Neural crest cell (in vitro differentiated cells): ENCODE measurements at regions not wholly inside any gene's neighbourhood (a gene's known extent, or its start where the extent isn't known, plus 50 kb on each side); places are given as distances from the start of the nearest gene placed in this dataset.

Source experiments
- DNase-seq: peaks from one replicate; pipeline ENCODE4 v3.0.0; 2021; ENCODE audit warnings: low read depth, mixed read lengths, low spot score
- H3K27ac Mint-ChIP-seq: one replicate; pipeline ENCODE4 v1.8.0; 2021; ENCODE audit warnings: mild to moderate bottlenecking, mixed read lengths; ENCODE audit not compliant: unreplicated experiment
- H3K27me3 Mint-ChIP-seq: 2 replicates; pipeline ENCODE4 v1.8.0; 2021; ENCODE audit warnings: low read depth, mild to moderate bottlenecking, mixed read lengths
- H3K36me3 Mint-ChIP-seq: 2 replicates; pipeline ENCODE4 v1.8.0; 2021; ENCODE audit warnings: low read depth, mild to moderate bottlenecking, mixed read lengths
- H3K4me1 Mint-ChIP-seq: 2 replicates; pipeline ENCODE4 v1.8.0; 2021; ENCODE audit warnings: mixed read lengths
- H3K4me3 Mint-ChIP-seq: one replicate; pipeline ENCODE4 v1.8.0; 2021; ENCODE audit warnings: mild to moderate bottlenecking, mixed read lengths
- H3K9me3 Mint-ChIP-seq: 2 replicates; pipeline ENCODE4 v1.8.0; 2021; ENCODE audit warnings: mixed read lengths
- CTCF ChIP-seq: fragments of 200-600 bp; sonication (generic); conservative IDR thresholded peaks from 2 replicates; pipeline ENCODE4 v1.5.0; 2021; ENCODE audit warnings: antibody characterized with exemption, mild to moderate bottlenecking

- H3K4me1 Mint-ChIP-seq: peaks cover 12% of the 10 kb centered on the region
- H3K27me3 Mint-ChIP-seq: no peaks in the 10 kb centered on the region
- TF ChIP-seq CTCF: no peak
- H3K9me3 Mint-ChIP-seq: no peaks in the 10 kb centered on the region
- no peak overlapping the region for H3K4me3 Mint-ChIP-seq
- no peak for DNase-seq
- H3K36me3 Mint-ChIP-seq: no peaks in the 10 kb centered on the region
- no peak overlapping the region for H3K27ac Mint-ChIP-seq
Measured at GRCh38 chr12:123096741-123097140, 54.1 kb downstream of the PITPNM2 start.

- Mint-ChIP-seq H3K9me3 (no peaks in the 10 kb centered on the region), H3K4me1 (peaks cover 12% of the 10 kb centered on the region), H3K4me3 (no peak overlapping the region), H3K27me3 (no peaks in the 10 kb centered on the region), H3K36me3 (no peaks in the 10 kb centered on the region), H3K27ac (no peak overlapping the region)
- no peak for DNase-seq
- no peak for TF ChIP-seq CTCF
Measured at GRCh38 chr12:123096182-123096581, 54.7 kb downstream of the PITPNM2 start.

GRCh38 chr12:123095078-123095881 is 55.6 kb downstream of the PITPNM2 start:
- TF ChIP-seq CTCF: no peak
- Mint-ChIP-seq H3K36me3 (no peaks in the 10 kb centered on the region), H3K27me3 (no peaks in the 10 kb centered on the region), H3K27ac (peak overlapping the region; percentile 27), H3K9me3 (no peaks in the 10 kb centered on the region), H3K4me3 (no peak overlapping the region), H3K4me1 (peaks cover 12% of the 10 kb centered on the region)
- no peak for DNase-seq

- H3K27me3 Mint-ChIP-seq: no peaks in the 10 kb centered on the region
- no peak for DNase-seq
- H3K27ac Mint-ChIP-seq: no peak overlapping the region
- H3K4me3 Mint-ChIP-seq: no peak overlapping the region
- no peaks in the 10 kb centered on the region for H3K36me3 Mint-ChIP-seq
- H3K4me1 Mint-ChIP-seq: peaks cover 12% of the 10 kb centered on the region
- no peak for TF ChIP-seq CTCF
- no peaks in the 10 kb centered on the region for H3K9me3 Mint-ChIP-seq
Measured at GRCh38 chr12:123094349-123095077, 56.4 kb downstream of the PITPNM2 start.

- no peaks in the 10 kb centered on the region for H3K9me3 Mint-ChIP-seq
- H3K27me3 Mint-ChIP-seq: no peaks in the 10 kb centered on the region
- no peak for TF ChIP-seq CTCF
- peaks cover 12% of the 10 kb centered on the region for H3K4me1 Mint-ChIP-seq
- H3K36me3 Mint-ChIP-seq: no peaks in the 10 kb centered on the region
- no peak overlapping the region for H3K4me3 Mint-ChIP-seq
- DNase-seq: no peak
- H3K27ac Mint-ChIP-seq: peak overlapping the region; percentile 73
Measured at GRCh38 chr12:123092866-123093265, 58.0 kb downstream of the PITPNM2 start.
